ENCODE measurements at regions not wholly inside any gene's neighbourhood (a gene's known extent, or its start where the extent isn't known, plus 50 kb on each side); places are given as distances from the start of the nearest gene placed in this dataset.
"Not testable (repeated sequence)": the region's sequence is repeated elsewhere in the genome, so short reads cannot be mapped to it uniquely, and the experiment has no call there.

GRCh38 chr15:56795502-56795901, 62.2 kb upstream of the ZNF280D start:
- no peak overlapping the region for H3K27ac ChIP-seq (ENCODE audit: low read depth, low read length)
- no peaks in the 10 kb centered on the region for H3K36me3 ChIP-seq (ENCODE audit: insufficient read depth, low read length)
- H3K27me3 ChIP-seq (ENCODE audit: insufficient read depth, low read length): no peaks in the 10 kb centered on the region
- H3K4me2 ChIP-seq (ENCODE audit: insufficient read depth, low read length): no peak overlapping the region
- no peak overlapping the region for H2AFZ ChIP-seq (ENCODE audit: low read length)
- no peaks in the 10 kb centered on the region for H3K4me1 ChIP-seq (ENCODE audit: insufficient read depth, low read length)
- H3K4me3 ChIP-seq (ENCODE audit: insufficient read depth, low read length): no peak overlapping the region
- no peaks in the 10 kb centered on the region for H3K79me2 ChIP-seq (ENCODE audit: insufficient read depth, low read length)
- H4K20me1 ChIP-seq (ENCODE audit: insufficient read depth, low read length): no peaks in the 10 kb centered on the region
- H3K9me3 ChIP-seq (ENCODE audit: low read depth, low read length): no peaks in the 10 kb centered on the region
- no peak for DNase-seq (ENCODE audit: insufficient read length, low spot score, missing footprints)
- no peak for TF ChIP-seq CTCF (IDR thresholded peaks at IDR 0.05; ENCODE audit: extremely low read depth, low read depth, low read length)

GRCh38 chr15:56794553-56795329, 61.4 kb upstream of the ZNF280D start:
- H3K4me2 ChIP-seq (ENCODE audit: insufficient read depth, low read length): no peak overlapping the region

GRCh38 chr15:56794165-56794552, 60.9 kb upstream of the ZNF280D start:
- no peaks in the 10 kb centered on the region for H3K27me3 ChIP-seq (ENCODE audit: insufficient read depth, low read length)
- no peak overlapping the region for H3K27ac ChIP-seq (ENCODE audit: low read depth, low read length)
- H4K20me1 ChIP-seq (ENCODE audit: insufficient read depth, low read length): no peaks in the 10 kb centered on the region
- no peak overlapping the region for H3K4me3 ChIP-seq (ENCODE audit: insufficient read depth, low read length)
- no peak overlapping the region for H3K4me2 ChIP-seq (ENCODE audit: insufficient read depth, low read length)
- TF ChIP-seq CTCF (IDR thresholded peaks at IDR 0.05; ENCODE audit: extremely low read depth, low read depth, low read length): no peak
- H2AFZ ChIP-seq (ENCODE audit: low read length): no peak overlapping the region
- no peaks in the 10 kb centered on the region for H3K79me2 ChIP-seq (ENCODE audit: insufficient read depth, low read length)
- H3K4me1 ChIP-seq (ENCODE audit: insufficient read depth, low read length): no peaks in the 10 kb centered on the region
- H3K36me3 ChIP-seq (ENCODE audit: insufficient read depth, low read length): no peaks in the 10 kb centered on the region
- DNase-seq (ENCODE audit: insufficient read length, low spot score, missing footprints): no peak
- H3K9me3 ChIP-seq (ENCODE audit: low read depth, low read length): no peaks in the 10 kb centered on the region

More at GRCh38 chr15:56794553-56795329, 61.4 kb upstream of the ZNF280D start:
- no peak overlapping the region for H2AFZ ChIP-seq (ENCODE audit: low read length)
- no peak overlapping the region for H3K27ac ChIP-seq (ENCODE audit: low read depth, low read length)
- DNase-seq (ENCODE audit: insufficient read length, low spot score, missing footprints): no peak
- H3K36me3 ChIP-seq (ENCODE audit: insufficient read depth, low read length): no peaks in the 10 kb centered on the region
- H3K27me3 ChIP-seq (ENCODE audit: insufficient read depth, low read length): no peaks in the 10 kb centered on the region
- no peaks in the 10 kb centered on the region for H3K9me3 ChIP-seq (ENCODE audit: low read depth, low read length)
- no peak for TF ChIP-seq CTCF (IDR thresholded peaks at IDR 0.05; ENCODE audit: extremely low read depth, low read depth, low read length)
- H3K4me3 ChIP-seq (ENCODE audit: insufficient read depth, low read length): no peak overlapping the region
- H4K20me1 ChIP-seq (ENCODE audit: insufficient read depth, low read length): no peaks in the 10 kb centered on the region
- H3K79me2 ChIP-seq (ENCODE audit: insufficient read depth, low read length): no peaks in the 10 kb centered on the region
- H3K4me1 ChIP-seq (ENCODE audit: insufficient read depth, low read length): no peaks in the 10 kb centered on the region

- H3K4me3 ChIP-seq (ENCODE audit: insufficient read depth, low read length): no peak overlapping the region
- no peak overlapping the region for H3K27ac ChIP-seq (ENCODE audit: low read depth, low read length)
- H3K9me3 ChIP-seq (ENCODE audit: low read depth, low read length): no peaks in the 10 kb centered on the region
- no peaks in the 10 kb centered on the region for H3K27me3 ChIP-seq (ENCODE audit: insufficient read depth, low read length)
- no peak overlapping the region for H2AFZ ChIP-seq (ENCODE audit: low read length)
- DNase-seq (ENCODE audit: insufficient read length, low spot score, missing footprints): no peak
- H3K36me3 ChIP-seq (ENCODE audit: insufficient read depth, low read length): no peaks in the 10 kb centered on the region
- H3K4me2 ChIP-seq (ENCODE audit: insufficient read depth, low read length): no peak overlapping the region
- H3K79me2 ChIP-seq (ENCODE audit: insufficient read depth, low read length): no peaks in the 10 kb centered on the region
- TF ChIP-seq CTCF (IDR thresholded peaks at IDR 0.05; ENCODE audit: extremely low read depth, low read depth, low read length): no peak
- H4K20me1 ChIP-seq (ENCODE audit: insufficient read depth, low read length): no peaks in the 10 kb centered on the region
- H3K4me1 ChIP-seq (ENCODE audit: insufficient read depth, low read length): no peaks in the 10 kb centered on the region
Observed at GRCh38 chr15:56792211-56792610, 58.9 kb upstream of the ZNF280D start.

GRCh38 chr15:56791521-56791920, 58.2 kb upstream of the ZNF280D start:
- not testable (repeated sequence) for H2AFZ ChIP-seq (ENCODE audit: low read length); H3K4me1 ChIP-seq (ENCODE audit: insufficient read depth, low read length); H3K4me2 ChIP-seq (ENCODE audit: insufficient read depth, low read length); H3K27me3 ChIP-seq (ENCODE audit: insufficient read depth, low read length); DNase-seq (ENCODE audit: insufficient read length, low spot score, missing footprints); H4K20me1 ChIP-seq (ENCODE audit: insufficient read depth, low read length); H3K36me3 ChIP-seq (ENCODE audit: insufficient read depth, low read length); H3K9me3 ChIP-seq (ENCODE audit: low read depth, low read length); H3K27ac ChIP-seq (ENCODE audit: low read depth, low read length); H3K4me3 ChIP-seq (ENCODE audit: insufficient read depth, low read length); H3K79me2 ChIP-seq (ENCODE audit: insufficient read depth, low read length)
